ENCODE measurements at regions not wholly inside any gene's neighbourhood (a gene's known extent, or its start where the extent isn't known, plus 50 kb on each side); places are given as distances from the start of the nearest gene placed in this dataset.

DNA sequence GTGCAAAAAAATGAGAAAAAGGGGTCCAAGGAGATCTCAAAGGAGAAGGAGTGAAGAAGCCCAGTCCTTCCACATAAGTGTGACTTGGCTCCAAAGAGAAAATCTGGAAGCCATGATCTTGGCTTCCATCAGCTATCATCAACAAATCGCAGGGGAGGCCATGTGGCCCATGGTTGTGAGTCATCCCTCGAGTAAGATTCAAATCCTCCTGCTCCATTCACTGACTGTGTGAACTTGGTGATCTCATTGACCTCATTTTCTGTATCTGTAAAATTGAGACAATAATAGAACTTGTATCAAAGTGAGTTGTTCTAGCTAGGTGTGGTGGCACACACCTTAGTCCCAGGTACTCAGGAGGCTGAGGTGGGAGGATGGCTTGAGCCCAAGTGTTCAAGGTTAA is 79.1 kb upstream of the OLIG2 start:
- DNase-seq (ENCODE audit: low read depth in 2 of 2) = no peak
- H3K4me3 ChIP-seq (replicated peaks in 1 of 4; ENCODE audit: control extremely low read depth in 1 of 4, insufficient read depth in 1 of 4, low read depth in 3 of 4, low read length in 4 of 4) = no peak overlapping the region

DNA sequence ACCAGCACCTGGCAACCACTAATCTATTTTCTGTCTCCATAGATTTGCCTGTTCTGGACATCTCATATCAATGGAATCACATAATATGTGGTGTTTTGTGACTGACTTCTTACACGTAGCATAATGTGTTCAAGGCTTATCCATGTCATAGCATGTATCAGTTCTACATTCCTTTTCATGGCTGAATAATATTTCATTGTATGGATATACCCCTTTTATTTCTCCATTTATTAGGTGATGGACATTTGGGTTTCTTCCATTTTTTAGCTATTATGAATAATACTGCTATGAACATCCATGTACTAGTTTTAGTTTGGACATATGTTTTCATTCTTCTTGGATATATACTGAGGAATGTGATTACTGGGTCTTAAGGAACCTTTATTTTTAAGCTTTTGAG is 78.0 kb upstream of the OLIG2 start:
- Histone ChIP-seq H3K4me2 (ENCODE audit: extremely low read depth, insufficient read depth, low read length) (no peak overlapping the region), H3K27ac (ENCODE audit: insufficient read depth, low read length) (no peak overlapping the region), H3K4me3 (replicated peaks in 1 of 4; ENCODE audit: control extremely low read depth in 1 of 4, insufficient read depth in 1 of 4, low read depth in 3 of 4, low read length in 4 of 4) (no peak overlapping the region), H3K36me3 (ENCODE audit: control insufficient read depth, insufficient read depth, low read length) (no peaks in the 10 kb centered on the region), H3K4me1 (ENCODE audit: control insufficient read depth, extremely low read depth, insufficient read depth, low read length) (no peaks in the 10 kb centered on the region), H3K9ac (ENCODE audit: insufficient read depth, low read length) (no peak overlapping the region), H3K79me2 (ENCODE audit: control insufficient read depth, insufficient read depth, low read length) (no peaks in the 10 kb centered on the region), H4K20me1 (ENCODE audit: control insufficient read depth, extremely low read depth, insufficient read depth, low read length) (no peaks in the 10 kb centered on the region), H3K9me3 (ENCODE audit: control insufficient read depth, insufficient read depth, low read depth, low read length) (no peaks in the 10 kb centered on the region), H3K27me3 (ENCODE audit: control insufficient read depth, insufficient read depth, low read length) (peaks cover 5% of the 10 kb centered on the region), H2AFZ (ENCODE audit: low read length) (no peak overlapping the region)
- DNase-seq (ENCODE audit: low read depth in 2 of 2) = no peak
- TF ChIP-seq CTCF (conservative IDR thresholded peaks at IDR 0.05 in 1 of 2, IDR thresholded peaks at IDR 0.05 in 1 of 2; ENCODE audit: low read depth in 1 of 2, low read length in 2 of 2) = no peak
- TF ChIP-seq EZH2 (IDR thresholded peaks at IDR 0.05; ENCODE audit: low read length, missing control alignments) = no peak

More for the DNA sequence above, 79.1 kb upstream of the OLIG2 start:
- TF ChIP-seq CTCF (conservative IDR thresholded peaks at IDR 0.05 in 1 of 2, IDR thresholded peaks at IDR 0.05 in 1 of 2; ENCODE audit: low read depth in 1 of 2, low read length in 2 of 2) (no peak), EZH2 (IDR thresholded peaks at IDR 0.05; ENCODE audit: low read length, missing control alignments) (no peak)
- Histone ChIP-seq H3K27me3 (ENCODE audit: control insufficient read depth, insufficient read depth, low read length) (peaks cover 5% of the 10 kb centered on the region), H3K79me2 (ENCODE audit: control insufficient read depth, insufficient read depth, low read length) (no peaks in the 10 kb centered on the region), H3K36me3 (ENCODE audit: control insufficient read depth, insufficient read depth, low read length) (no peaks in the 10 kb centered on the region), H3K9me3 (ENCODE audit: control insufficient read depth, insufficient read depth, low read depth, low read length) (no peaks in the 10 kb centered on the region), H3K27ac (ENCODE audit: insufficient read depth, low read length) (no peak overlapping the region), H3K4me1 (ENCODE audit: control insufficient read depth, extremely low read depth, insufficient read depth, low read length) (no peaks in the 10 kb centered on the region), H3K4me2 (ENCODE audit: extremely low read depth, insufficient read depth, low read length) (no peak overlapping the region), H2AFZ (ENCODE audit: low read length) (no peak overlapping the region), H4K20me1 (ENCODE audit: control insufficient read depth, extremely low read depth, insufficient read depth, low read length) (no peaks in the 10 kb centered on the region), H3K9ac (ENCODE audit: insufficient read depth, low read length) (no peak overlapping the region)

- no peaks in the 10 kb centered on the region for H3K79me2 ChIP-seq (ENCODE audit: control insufficient read depth, insufficient read depth, low read length)
- TF ChIP-seq EZH2 (IDR thresholded peaks at IDR 0.05; ENCODE audit: low read length, missing control alignments) (no peak), CTCF (conservative IDR thresholded peaks at IDR 0.05 in 1 of 2, IDR thresholded peaks at IDR 0.05 in 1 of 2; ENCODE audit: low read depth in 1 of 2, low read length in 2 of 2) (no peak)
- no peaks in the 10 kb centered on the region for H4K20me1 ChIP-seq (ENCODE audit: control insufficient read depth, extremely low read depth, insufficient read depth, low read length)
- no peak overlapping the region for H2AFZ ChIP-seq (ENCODE audit: low read length)
- H3K27me3 ChIP-seq (ENCODE audit: control insufficient read depth, insufficient read depth, low read length) = peaks cover 5% of the 10 kb centered on the region
- no peak overlapping the region for H3K27ac ChIP-seq (ENCODE audit: insufficient read depth, low read length)
- H3K36me3 ChIP-seq (ENCODE audit: control insufficient read depth, insufficient read depth, low read length) = no peaks in the 10 kb centered on the region
- no peak overlapping the region for H3K4me2 ChIP-seq (ENCODE audit: extremely low read depth, insufficient read depth, low read length)
- H3K9me3 ChIP-seq (ENCODE audit: control insufficient read depth, insufficient read depth, low read depth, low read length) = no peaks in the 10 kb centered on the region
- no peak overlapping the region for H3K4me3 ChIP-seq (replicated peaks in 1 of 4; ENCODE audit: control extremely low read depth in 1 of 4, insufficient read depth in 1 of 4, low read depth in 3 of 4, low read length in 4 of 4)
- no peaks in the 10 kb centered on the region for H3K4me1 ChIP-seq (ENCODE audit: control insufficient read depth, extremely low read depth, insufficient read depth, low read length)
- DNase-seq (ENCODE audit: low read depth in 2 of 2) = no peak
- H3K9ac ChIP-seq (ENCODE audit: insufficient read depth, low read length) = no peak overlapping the region
Observed at GRCh38 chr21:32949701-32950100, 76.0 kb upstream of the OLIG2 start.
